SK-N-SH (cell line): ENCODE measurements at regions not wholly inside any gene's neighbourhood (a gene's known extent, or its start where the extent isn't known, plus 50 kb on each side); places are given as distances from the start of the nearest gene placed in this dataset.

Experiments
- CTCF ChIA-PET: fragments of 300-600, 350-600 bp; formaldehyde crosslinking; extraction: SDS; loops from one replicate; lab custom pipeline; 2021; lab: Yijun Ruan, JAX
- POLR2A ChIA-PET: fragments of 350-600 bp; sonication (Branson Sonifier 250); formaldehyde crosslinking; extraction: SDS; loops from one replicate; lab custom pipeline; 2020; ENCODE audit warnings: antibody characterized with exemption, inconsistent platforms; lab: Yijun Ruan, JAX
- DNase-seq: peaks from one replicate; pipeline ENCODE4 v3.0.0; 2012
- H2AFZ ChIP-seq: fragments of 200-600 bp; sonication (generic); 2 replicates; pipeline ENCODE4 v1.8.1; 2016; ENCODE audit warnings: antibody characterized with exemption, mild to moderate bottlenecking, low read depth
- H3F3A ChIP-seq: fragments of 200-600 bp; sonication (generic); replicated peaks from 2 replicates; pipeline ENCODE3; 2016; ENCODE audit warnings: antibody characterized with exemption, mild to moderate bottlenecking; ENCODE audit not compliant: insufficient read depth
- H3K27ac ChIP-seq, 2 experiments: fragments of 200-500 bp in 1 of 2; fragments of 200-600 bp in 1 of 2; sonication (Bioruptor generic) in 1 of 2; sonication (generic), shearing (Covaris generic) in 1 of 2; 2 replicates each; pipeline versions ENCODE4 v1.5.1 to v1.6.1; 2014 to 2016; ENCODE audit warnings: low read depth in 2 of 2, inconsistent platforms in 1 of 2, low read length in 1 of 2, mild to moderate bottlenecking in 1 of 2, mixed read lengths in 1 of 2
- H3K27me3 ChIP-seq: fragments of 200-600 bp; sonication (generic), shearing (Covaris generic); 2 replicates; pipeline ENCODE4 v1.6.1; 2016; ENCODE audit warnings: mixed run types; ENCODE audit not compliant: insufficient read depth
- H3K36me3 ChIP-seq, 2 experiments: fragments of 200-500 bp in 1 of 2; fragments of 200-600 bp in 1 of 2; sonication (Bioruptor generic) in 1 of 2; sonication (generic) in 1 of 2; replicated peaks in 1 of 2; 2 replicates each; pipeline versions ENCODE3 to v1.5.1; 2014 to 2016; ENCODE audit warnings: low read length in 1 of 2, mild to moderate bottlenecking in 1 of 2; ENCODE audit not compliant: insufficient read depth in 2 of 2, control insufficient read depth in 1 of 2
- H3K4me1 ChIP-seq, 2 experiments: fragments of 200-500 bp in 1 of 2; fragments of 200-600 bp in 1 of 2; sonication (Bioruptor generic) in 1 of 2; sonication (generic), shearing (Covaris generic) in 1 of 2; 2 replicates each; pipeline versions ENCODE4 v1.5.1 to v1.6.1; 2014 to 2016; ENCODE audit warnings: low read depth in 1 of 2, low read length in 1 of 2, mixed run types in 1 of 2; ENCODE audit not compliant: insufficient read depth in 2 of 2, control insufficient read depth in 1 of 2
- H3K4me2 ChIP-seq: fragments of 200-600 bp; sonication (generic), shearing (Covaris generic); 2 replicates; pipeline ENCODE4 v1.6.1; 2017; ENCODE audit warnings: mixed run types
- H3K4me3 ChIP-seq, 2 experiments: fragments of 200-500 bp in 1 of 2; fragments of 200-600 bp in 1 of 2; sonication (Bioruptor generic) in 1 of 2; sonication (generic), shearing (Covaris generic) in 1 of 2; 2 replicates each; pipeline versions ENCODE4 v1.5.1 to v1.8.1; 2014 to 2016; ENCODE audit warnings: low read depth in 2 of 2, inconsistent platforms in 1 of 2, low read length in 1 of 2, mild to moderate bottlenecking in 1 of 2, mixed read lengths in 1 of 2, moderate library complexity in 1 of 2
- H3K79me2 ChIP-seq: fragments of 200-600 bp; sonication (generic); 2 replicates; pipeline ENCODE4 v1.8.1; 2017; ENCODE audit warnings: mild to moderate bottlenecking; ENCODE audit not compliant: insufficient read depth
- H3K9ac ChIP-seq: fragments of 200-600 bp; sonication (generic); 2 replicates; pipeline ENCODE4 v1.6.1; 2017; ENCODE audit warnings: mixed run types
- H3K9me2 ChIP-seq: fragments of 200-600 bp; sonication (generic); 2 replicates; pipeline ENCODE4 v1.6.1; 2017; ENCODE audit warnings: mixed run types
- H3K9me3 ChIP-seq: fragments of 200-600 bp; sonication (generic); 2 replicates; pipeline ENCODE4 v1.6.1; 2017; ENCODE audit warnings: mixed run types, mild to moderate bottlenecking, moderate library complexity
- H4K20me1 ChIP-seq: fragments of 200-600 bp; sonication (generic); 2 replicates; pipeline ENCODE4 v1.6.1; 2017; ENCODE audit warnings: mild to moderate bottlenecking, mixed run types; ENCODE audit not compliant: insufficient read depth
- MAX ChIP-seq: IDR thresholded peaks from 2 replicates; pipeline ENCODE4 v1.4.0; 2012; ENCODE audit warnings: low read depth
- NRF1 ChIP-seq: IDR thresholded peaks from 2 replicates; pipeline ENCODE4 v1.6.1; 2012; ENCODE audit warnings: low read depth, mild to moderate bottlenecking, low read length
- REST ChIP-seq: IDR thresholded peaks from 2 replicates; pipeline ENCODE4 v1.6.1; 2012; ENCODE audit warnings: mild to moderate bottlenecking, low read depth, low read length, moderate library complexity
- SIN3A ChIP-seq: IDR thresholded peaks from 2 replicates; pipeline ENCODE4 v1.6.1; 2012; ENCODE audit warnings: low read depth, mild to moderate bottlenecking, low read length, moderate library complexity, borderline replicate concordance
- TAF1 ChIP-seq: IDR thresholded peaks from 2 replicates; pipeline ENCODE4 v1.6.1; 2012; ENCODE audit warnings: low read depth, mild to moderate bottlenecking, low read length, moderate library complexity, borderline replicate concordance
- YY1 ChIP-seq: IDR thresholded peaks from 2 replicates; pipeline ENCODE4 v1.4.0; 2012; ENCODE audit warnings: low read depth, mild to moderate bottlenecking
- ZBTB33 ChIP-seq: IDR thresholded peaks from 2 replicates; pipeline ENCODE4 v1.4.0; 2012; ENCODE audit warnings: low read depth, borderline replicate concordance
- WGBS: methylation state at CpG from one replicate; pipeline ENCODE4 v1.1.6; 2017; ENCODE audit warnings: low lambda C conversion rate; 5-methylcytosine and 5-hydroxymethylcytosine counted together
- TF ChIP-seq, protein P1 (sequence below): fragments of 150-350 bp; IDR thresholded peaks from 2 replicates; pipeline ENCODE4 v1.6.1; 2016; ENCODE audit warnings: mild to moderate bottlenecking, low read depth, low read length
- TF ChIP-seq, protein P2 (sequence below): IDR thresholded peaks from 2 replicates; pipeline ENCODE4 v1.4.0; 2012; ENCODE audit warnings: low read depth, borderline replicate concordance

- Histone ChIP-seq H3K9me3 (no peaks in the 10 kb centered on the region), H2AFZ (no peak overlapping the region), H3K9me2 (no peaks in the 10 kb centered on the region), H3K4me3 (no peak overlapping the region), H3K4me2 (no peak overlapping the region), H3K27me3 (no peaks in the 10 kb centered on the region), H3K79me2 (no peaks in the 10 kb centered on the region), H3K27ac (no peak overlapping the region), H3F3A (no peaks in the 10 kb centered on the region), H4K20me1 (no peaks in the 10 kb centered on the region), H3K36me3 (no peaks in the 10 kb centered on the region), H3K9ac (no peak overlapping the region), H3K4me1 (peaks cover 0 to 2% of the 10 kb centered on the region in 2 experiments; a peak in 1 of 4 replicates)
- 55% methylated on average over 2 of the region's 7 CpGs for WGBS
- TF ChIP-seq ZBTB33, result no peak
- no peak for TF ChIP-seq SIN3A
- TF ChIP-seq, protein P1, sequence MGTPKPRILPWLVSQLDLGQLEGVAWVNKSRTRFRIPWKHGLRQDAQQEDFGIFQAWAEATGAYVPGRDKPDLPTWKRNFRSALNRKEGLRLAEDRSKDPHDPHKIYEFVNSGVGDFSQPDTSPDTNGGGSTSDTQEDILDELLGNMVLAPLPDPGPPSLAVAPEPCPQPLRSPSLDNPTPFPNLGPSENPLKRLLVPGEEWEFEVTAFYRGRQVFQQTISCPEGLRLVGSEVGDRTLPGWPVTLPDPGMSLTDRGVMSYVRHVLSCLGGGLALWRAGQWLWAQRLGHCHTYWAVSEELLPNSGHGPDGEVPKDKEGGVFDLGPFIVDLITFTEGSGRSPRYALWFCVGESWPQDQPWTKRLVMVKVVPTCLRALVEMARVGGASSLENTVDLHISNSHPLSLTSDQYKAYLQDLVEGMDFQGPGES, result no peak
- TF ChIP-seq YY1, result no peak
- no peak for TF ChIP-seq NRF1
- TF ChIP-seq REST, result no peak
- no peak for TF ChIP-seq MAX
- TF ChIP-seq, protein P2, sequence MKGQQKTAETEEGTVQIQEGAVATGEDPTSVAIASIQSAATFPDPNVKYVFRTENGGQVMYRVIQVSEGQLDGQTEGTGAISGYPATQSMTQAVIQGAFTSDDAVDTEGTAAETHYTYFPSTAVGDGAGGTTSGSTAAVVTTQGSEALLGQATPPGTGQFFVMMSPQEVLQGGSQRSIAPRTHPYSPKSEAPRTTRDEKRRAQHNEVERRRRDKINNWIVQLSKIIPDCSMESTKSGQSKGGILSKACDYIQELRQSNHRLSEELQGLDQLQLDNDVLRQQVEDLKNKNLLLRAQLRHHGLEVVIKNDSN, result no peak
- no peak for TF ChIP-seq TAF1
- DNase-seq, result no peak
- ChIA-PET POLR2A (no interaction called here), CTCF (interaction anchor here (0.6 kb wide), 1 partner anchor 176 kb away, joined by 3 read pairs; no protein-coding TSS in a partner anchor)
Measured at GRCh38 chr18:10147752-10148151, 233.9 kb downstream of the VAPA start.
